ENCODE measurements at regions not wholly inside any gene's neighbourhood (a gene's known extent, or its start where the extent isn't known, plus 50 kb on each side); places are given as distances from the start of the nearest gene placed in this dataset.

- Histone ChIP-seq H3K27me3 (ENCODE audit: control insufficient read depth in 2 of 2, insufficient read depth in 2 of 2, low read length in 2 of 2) (no peaks in the 10 kb centered on the region), H3K27ac (ENCODE audit: low read depth in 1 of 2, low read length in 2 of 2) (no peak overlapping the region), H3K4me1 (ENCODE audit: control insufficient read depth in 1 of 2, insufficient read depth in 2 of 2, low read length in 2 of 2) (no peaks in the 10 kb centered on the region), H3K9me3 (replicated peaks in 1 of 2; ENCODE audit: control insufficient read depth in 1 of 2, insufficient read depth in 1 of 2, low read length in 2 of 2) (no peaks in the 10 kb centered on the region), H3K4me3 (replicated peaks in 1 of 3; ENCODE audit: low read depth in 2 of 3, low read length in 3 of 3) (no peak overlapping the region), H3K36me3 (replicated peaks in 1 of 2; ENCODE audit: control insufficient read depth in 1 of 2, insufficient read depth in 2 of 2, low read length in 2 of 2) (no peaks in the 10 kb centered on the region), H3K79me2 (ENCODE audit: insufficient read depth, low read length) (no peaks in the 10 kb centered on the region), H3K4me2 (replicated peaks; ENCODE audit: extremely low read depth, low read length, poor library complexity, severe bottlenecking) (no peak overlapping the region), H2AFZ (ENCODE audit: insufficient read depth, low read depth, low read length, poor library complexity, severe bottlenecking) (no peak overlapping the region), H3K9ac (ENCODE audit: insufficient read depth, low read length, poor library complexity, severe bottlenecking) (no peak overlapping the region), H4K20me1 (ENCODE audit: insufficient read depth, low read length) (no peaks in the 10 kb centered on the region)
- no peak for DNase-seq
- Mint-ChIP-seq H3K27ac (no peak overlapping the region), H3K27me3 (ENCODE audit: low read depth in 3 of 3) (peaks cover 3 to 19% (median 6%) of the 10 kb centered on the region in 3 donors), H3K9me3 (peaks cover 0 to 13% (median 4%) of the 10 kb centered on the region in 7 donors), H3K4me1 (no peaks in the 10 kb centered on the region), H3K36me3 (no peaks in the 10 kb centered on the region), H3K4me3 (no peak overlapping the region)
- TF ChIP-seq, protein P1, sequence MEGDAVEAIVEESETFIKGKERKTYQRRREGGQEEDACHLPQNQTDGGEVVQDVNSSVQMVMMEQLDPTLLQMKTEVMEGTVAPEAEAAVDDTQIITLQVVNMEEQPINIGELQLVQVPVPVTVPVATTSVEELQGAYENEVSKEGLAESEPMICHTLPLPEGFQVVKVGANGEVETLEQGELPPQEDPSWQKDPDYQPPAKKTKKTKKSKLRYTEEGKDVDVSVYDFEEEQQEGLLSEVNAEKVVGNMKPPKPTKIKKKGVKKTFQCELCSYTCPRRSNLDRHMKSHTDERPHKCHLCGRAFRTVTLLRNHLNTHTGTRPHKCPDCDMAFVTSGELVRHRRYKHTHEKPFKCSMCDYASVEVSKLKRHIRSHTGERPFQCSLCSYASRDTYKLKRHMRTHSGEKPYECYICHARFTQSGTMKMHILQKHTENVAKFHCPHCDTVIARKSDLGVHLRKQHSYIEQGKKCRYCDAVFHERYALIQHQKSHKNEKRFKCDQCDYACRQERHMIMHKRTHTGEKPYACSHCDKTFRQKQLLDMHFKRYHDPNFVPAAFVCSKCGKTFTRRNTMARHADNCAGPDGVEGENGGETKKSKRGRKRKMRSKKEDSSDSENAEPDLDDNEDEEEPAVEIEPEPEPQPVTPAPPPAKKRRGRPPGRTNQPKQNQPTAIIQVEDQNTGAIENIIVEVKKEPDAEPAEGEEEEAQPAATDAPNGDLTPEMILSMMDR (IDR thresholded peaks at IDR 0.05): no peak
- intact Hi-C loops (cut with micrococcal nuclease): no loop called here
- 95% methylated on average over 7 of the region's 12 CpGs for WGBS (ENCODE audit: insufficient coverage)
Observed at GRCh38 chr6:167491438-167492099, 166.7 kb downstream of the TTLL2 start.

- Mint-ChIP-seq H3K4me1 (no peaks in the 10 kb centered on the region), H3K27ac (no peak overlapping the region), H3K27me3 (ENCODE audit: low read depth in 3 of 3) (peaks cover 3 to 19% (median 4%) of the 10 kb centered on the region in 3 donors), H3K4me3 (peak overlapping the region in 1 of 2 donors; percentile 21), H3K9me3 (peaks cover 0 to 18% (median 4%) of the 10 kb centered on the region in 7 donors), H3K36me3 (no peaks in the 10 kb centered on the region)
- Histone ChIP-seq H3K79me2 (ENCODE audit: insufficient read depth, low read length) (no peaks in the 10 kb centered on the region), H3K4me1 (ENCODE audit: control insufficient read depth in 1 of 2, insufficient read depth in 2 of 2, low read length in 2 of 2) (no peaks in the 10 kb centered on the region), H3K36me3 (replicated peaks in 1 of 2; ENCODE audit: control insufficient read depth in 1 of 2, insufficient read depth in 2 of 2, low read length in 2 of 2) (no peaks in the 10 kb centered on the region), H4K20me1 (ENCODE audit: insufficient read depth, low read length) (no peaks in the 10 kb centered on the region), H2AFZ (ENCODE audit: insufficient read depth, low read depth, low read length, poor library complexity, severe bottlenecking) (no peak overlapping the region), H3K27me3 (ENCODE audit: control insufficient read depth in 2 of 2, insufficient read depth in 2 of 2, low read length in 2 of 2) (no peaks in the 10 kb centered on the region), H3K9ac (ENCODE audit: insufficient read depth, low read length, poor library complexity, severe bottlenecking) (no peak overlapping the region), H3K4me3 (replicated peaks in 1 of 3; ENCODE audit: low read depth in 2 of 3, low read length in 3 of 3) (no peak overlapping the region), H3K9me3 (replicated peaks in 1 of 2; ENCODE audit: control insufficient read depth in 1 of 2, insufficient read depth in 1 of 2, low read length in 2 of 2) (no peaks in the 10 kb centered on the region), H3K4me2 (replicated peaks; ENCODE audit: extremely low read depth, low read length, poor library complexity, severe bottlenecking) (no peak overlapping the region), H3K27ac (ENCODE audit: low read depth in 1 of 2, low read length in 2 of 2) (no peak overlapping the region)
- intact Hi-C loops (cut with micrococcal nuclease): no loop called here
- no peak for DNase-seq
- 21% methylated on average over 8 of the region's 12 CpGs for WGBS (ENCODE audit: insufficient coverage)
- TF ChIP-seq, protein P1 (IDR thresholded peaks at IDR 0.05): no peak
Observed at GRCh38 chr6:167492100-167492449, 167.2 kb downstream of the TTLL2 start.

All from CD14-positive monocyte (primary cell).